AG09309 (cell line): ENCODE measurements at regions not wholly inside any gene's neighbourhood (a gene's known extent, or its start where the extent isn't known, plus 50 kb on each side); places are given as distances from the start of the nearest gene placed in this dataset.
A peak's percentile ranks its signal among the peaks of the same experiment; 100 is the strongest.

ENCODE experiments used
- DNase-seq: peaks from one replicate; pipeline ENCODE4 v3.0.0-alpha.2; 2010; ENCODE audit warnings: low read depth
- H3K4me3 ChIP-seq: 2 replicates; pipeline ENCODE4 v1.5.1; 2011; ENCODE audit warnings: mild to moderate bottlenecking, low read depth, low read length, moderate library complexity; ENCODE audit not compliant: control insufficient read depth
- CTCF ChIP-seq: IDR thresholded peaks from 2 replicates; pipeline ENCODE4 v1.5.1; 2011; ENCODE audit warnings: mild to moderate bottlenecking, low read depth, low read length, inconsistent platforms; ENCODE audit not compliant: insufficient read depth, control insufficient read depth; ENCODE audit errors: missing control alignments

GRCh38 chr16:54815177-54815576 lies 115.5 kb upstream of the IRX5 start:
- no peak overlapping the region for H3K4me3 ChIP-seq
- DNase-seq: no peak
- no peak for TF ChIP-seq CTCF

DNA sequence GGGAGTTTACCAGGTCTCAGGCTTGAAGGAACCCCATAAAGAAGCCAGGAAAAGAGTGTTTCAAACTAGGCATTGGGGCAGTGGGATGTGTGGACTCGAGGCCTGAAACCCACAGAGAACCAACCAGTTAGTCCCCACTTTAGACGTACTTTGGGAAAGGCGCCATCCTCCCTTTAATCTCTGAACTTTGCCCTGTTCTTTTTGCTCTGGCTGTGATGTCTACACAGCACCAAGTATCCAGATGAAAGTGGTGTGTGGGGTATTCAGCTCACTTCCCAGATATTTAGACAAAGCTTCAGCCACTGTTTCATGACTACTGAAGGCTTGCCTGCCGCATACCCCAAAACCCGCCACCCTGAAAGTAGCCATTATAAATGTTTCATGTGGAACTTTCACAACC lies 116.9 kb upstream of the IRX5 start:
- TF ChIP-seq CTCF: no peak
- DNase-seq: no peak
- H3K4me3 ChIP-seq: no peak overlapping the region

GRCh38 chr16:54812229-54812628 lies 118.4 kb upstream of the IRX5 start:
- peak; percentile 14 for DNase-seq
- H3K4me3 ChIP-seq: no peak overlapping the region
- peak; percentile 37 for TF ChIP-seq CTCF

- no peak overlapping the region for H3K4me3 ChIP-seq
- no peak for TF ChIP-seq CTCF
- DNase-seq: no peak
Observed at GRCh38 chr16:54808890-54809289, 121.8 kb upstream of the IRX5 start.

DNA sequence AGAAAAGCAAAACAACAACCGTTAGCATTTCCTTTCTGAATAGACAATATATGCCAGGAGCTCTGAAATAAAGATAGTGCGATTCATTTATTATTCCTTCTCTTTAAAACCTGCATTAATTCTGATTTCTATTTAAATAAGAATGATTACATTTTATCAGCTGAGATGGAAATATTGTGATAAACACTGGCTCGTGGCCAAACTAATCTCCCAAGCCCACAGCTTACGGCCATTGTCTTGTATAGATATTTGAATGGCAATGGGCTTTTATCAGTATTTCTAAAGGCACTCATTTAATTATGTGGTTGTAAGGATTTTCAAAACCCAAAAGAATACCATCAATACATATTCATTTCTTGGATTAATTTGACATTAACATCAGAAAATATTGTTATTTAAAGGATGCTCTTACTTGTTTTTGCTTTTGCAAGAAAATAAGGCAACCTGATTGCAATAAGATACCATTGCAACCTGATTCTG lies 123.7 kb upstream of the IRX5 start:
- no peak for DNase-seq
- no peak overlapping the region for H3K4me3 ChIP-seq
- TF ChIP-seq CTCF: no peak

GRCh38 chr16:54806378-54806777 lies 124.3 kb upstream of the IRX5 start:
- no peak for DNase-seq
- no peak overlapping the region for H3K4me3 ChIP-seq
- TF ChIP-seq CTCF: no peak

- H3K4me3 ChIP-seq: no peak overlapping the region
- TF ChIP-seq CTCF: no peak
- DNase-seq: no peak
Observed at GRCh38 chr16:54805648-54806047, 125.0 kb upstream of the IRX5 start.
